OCI-LY1 (cell line): ENCODE measurements at regions not wholly inside any gene's neighbourhood (a gene's known extent, or its start where the extent isn't known, plus 50 kb on each side); places are given as distances from the start of the nearest gene placed in this dataset.

Source experiments
- H2AFZ ChIP-seq: fragments of 200-600 bp; sonication (generic), shearing (Covaris generic); 2 replicates; pipeline ENCODE4 v1.6.0; 2014; ENCODE audit warnings: antibody characterized with exemption, mild to moderate bottlenecking, low read length
- H3F3A ChIP-seq: fragments of 200-600 bp; sonication (generic), shearing (Covaris generic); 2 replicates; pipeline ENCODE4 v1.6.0; 2014; ENCODE audit warnings: mild to moderate bottlenecking, antibody characterized with exemption, low read length, moderate library complexity; ENCODE audit not compliant: insufficient read depth
- H3K27ac ChIP-seq: fragments of 200-600 bp; sonication (generic); 2 replicates; pipeline ENCODE4 v1.5.1; 2014; ENCODE audit warnings: low read length, mixed run types, mild to moderate bottlenecking, low read depth; ENCODE audit not compliant: poor library complexity, severe bottlenecking
- H3K27me3 ChIP-seq: fragments of 200-600 bp; sonication (generic); 2 replicates; pipeline ENCODE4 v1.6.0; 2014; ENCODE audit warnings: antibody characterized with exemption, mild to moderate bottlenecking, low read length, moderate library complexity; ENCODE audit not compliant: insufficient read depth
- H3K36me3 ChIP-seq: fragments of 200-600 bp; sonication (generic); 2 replicates; pipeline ENCODE4 v1.6.1; 2014; ENCODE audit warnings: mild to moderate bottlenecking, antibody characterized with exemption, low read length, moderate library complexity, mixed read lengths; ENCODE audit not compliant: insufficient read depth
- H3K4me1 ChIP-seq: fragments of 200-600 bp; sonication (generic); 2 replicates; pipeline ENCODE4 v1.5.1; 2014; ENCODE audit warnings: mild to moderate bottlenecking, low read length, moderate library complexity; ENCODE audit not compliant: insufficient read depth, severe bottlenecking
- H3K4me2 ChIP-seq: fragments of 200-600 bp; sonication (generic), shearing (Covaris generic); 2 replicates; pipeline ENCODE4 v1.6.1; 2014; ENCODE audit warnings: low read length
- H3K4me3 ChIP-seq: fragments of 200-600 bp; sonication (generic); 2 replicates; pipeline ENCODE4 v1.5.1; 2014; ENCODE audit warnings: low read length, low read depth, mild to moderate bottlenecking, mixed read lengths; ENCODE audit not compliant: poor library complexity, severe bottlenecking
- H3K79me2 ChIP-seq: fragments of 200-600 bp; shearing (Covaris generic); 2 replicates; pipeline ENCODE4 v1.6.1; 2016; ENCODE audit warnings: mixed run types, low read length, mixed read lengths; ENCODE audit not compliant: insufficient read depth
- H3K9ac ChIP-seq: fragments of 200-600 bp; sonication (generic), shearing (Covaris generic); 2 replicates; pipeline ENCODE4 v1.6.1; 2014; ENCODE audit warnings: mild to moderate bottlenecking, low read length, mixed read lengths
- H3K9me2 ChIP-seq: fragments of 200-600 bp; sonication (generic), shearing (Covaris generic); 2 replicates; pipeline ENCODE4 v1.6.1; 2014; ENCODE audit warnings: low read depth, mild to moderate bottlenecking, low read length, mixed read lengths
- H3K9me3 ChIP-seq: fragments of 200-600 bp; shearing (Covaris generic); 2 replicates; pipeline ENCODE4 v1.6.1; 2014; ENCODE audit warnings: low read length, mixed read lengths
- H4K20me1 ChIP-seq: fragments of 200-600 bp; sonication (generic), shearing (Covaris generic); 2 replicates; pipeline ENCODE4 v1.6.0; 2016; ENCODE audit warnings: mild to moderate bottlenecking, low read length; ENCODE audit not compliant: insufficient read depth
- EZH2 ChIP-seq: fragments of 200-600 bp; sonication (generic), shearing (Covaris generic); IDR thresholded peaks from 2 replicates; pipeline ENCODE4 v1.8.0; 2017; ENCODE audit warnings: borderline replicate concordance, mixed run types, mild to moderate bottlenecking, antibody characterized with exemption, low read length, moderate library complexity, mixed read lengths
- TF ChIP-seq, protein P1 (sequence below): fragments of 200-600 bp; sonication (generic), shearing (Covaris generic); IDR thresholded peaks from 2 replicates; pipeline ENCODE4 v1.5.1; 2017; ENCODE audit warnings: mild to moderate bottlenecking, antibody characterized with exemption, low read length, moderate library complexity, mixed read lengths

DNA sequence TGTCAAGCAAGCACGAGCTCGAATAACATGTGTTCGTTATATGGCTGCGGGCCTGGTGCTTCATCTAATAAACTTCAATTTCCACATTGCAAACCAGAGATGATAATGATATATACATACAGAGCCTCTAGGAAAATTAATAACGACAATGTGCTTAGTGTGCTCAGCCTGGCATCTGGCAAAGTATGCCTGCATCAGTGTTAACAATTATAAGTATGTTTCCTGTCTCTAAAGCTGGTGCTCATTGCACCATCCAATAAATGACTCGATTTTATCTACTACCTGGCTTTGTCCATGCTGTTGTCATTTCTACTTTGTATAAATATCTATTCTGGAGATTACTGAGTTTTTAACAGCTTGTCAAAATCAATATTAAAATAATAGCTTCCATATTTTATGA is 1402.6 kb downstream of the MRPL39 start:
- no peaks in the 10 kb centered on the region for H3K36me3 ChIP-seq
- H3K27me3 ChIP-seq, result no peaks in the 10 kb centered on the region
- H3K9me2 ChIP-seq, result no peaks in the 10 kb centered on the region
- TF ChIP-seq, protein P1, sequence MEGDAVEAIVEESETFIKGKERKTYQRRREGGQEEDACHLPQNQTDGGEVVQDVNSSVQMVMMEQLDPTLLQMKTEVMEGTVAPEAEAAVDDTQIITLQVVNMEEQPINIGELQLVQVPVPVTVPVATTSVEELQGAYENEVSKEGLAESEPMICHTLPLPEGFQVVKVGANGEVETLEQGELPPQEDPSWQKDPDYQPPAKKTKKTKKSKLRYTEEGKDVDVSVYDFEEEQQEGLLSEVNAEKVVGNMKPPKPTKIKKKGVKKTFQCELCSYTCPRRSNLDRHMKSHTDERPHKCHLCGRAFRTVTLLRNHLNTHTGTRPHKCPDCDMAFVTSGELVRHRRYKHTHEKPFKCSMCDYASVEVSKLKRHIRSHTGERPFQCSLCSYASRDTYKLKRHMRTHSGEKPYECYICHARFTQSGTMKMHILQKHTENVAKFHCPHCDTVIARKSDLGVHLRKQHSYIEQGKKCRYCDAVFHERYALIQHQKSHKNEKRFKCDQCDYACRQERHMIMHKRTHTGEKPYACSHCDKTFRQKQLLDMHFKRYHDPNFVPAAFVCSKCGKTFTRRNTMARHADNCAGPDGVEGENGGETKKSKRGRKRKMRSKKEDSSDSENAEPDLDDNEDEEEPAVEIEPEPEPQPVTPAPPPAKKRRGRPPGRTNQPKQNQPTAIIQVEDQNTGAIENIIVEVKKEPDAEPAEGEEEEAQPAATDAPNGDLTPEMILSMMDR, result no peak
- no peak for TF ChIP-seq EZH2
- H3K9me3 ChIP-seq, result no peaks in the 10 kb centered on the region
- H3K9ac ChIP-seq, result no peak overlapping the region
- no peaks in the 10 kb centered on the region for H3K79me2 ChIP-seq
- no peak overlapping the region for H3K27ac ChIP-seq
- H2AFZ ChIP-seq, result no peak overlapping the region
- H3F3A ChIP-seq, result no peaks in the 10 kb centered on the region
- H3K4me1 ChIP-seq, result no peaks in the 10 kb centered on the region
- H4K20me1 ChIP-seq, result no peaks in the 10 kb centered on the region
- H3K4me3 ChIP-seq, result no peak overlapping the region
- H3K4me2 ChIP-seq, result no peak overlapping the region

DNA sequence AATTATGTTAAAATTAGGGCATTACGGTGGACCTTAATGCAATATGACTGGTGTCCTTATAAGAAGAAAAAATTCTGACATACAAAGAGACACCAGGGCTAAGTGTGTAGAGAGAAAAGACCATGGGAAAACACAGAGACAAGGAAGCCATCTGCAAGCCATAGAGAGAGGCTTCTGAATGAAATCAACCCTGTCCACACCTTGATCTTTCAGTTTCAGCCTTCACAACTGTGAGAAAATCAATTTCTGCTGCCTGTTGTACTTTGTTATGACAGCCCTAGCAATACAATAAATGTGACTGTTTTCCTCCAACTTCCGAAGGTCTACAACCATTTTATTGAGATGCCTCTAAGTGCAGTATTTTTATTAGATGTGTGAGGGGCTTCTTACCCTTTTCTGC is 1407.2 kb downstream of the MRPL39 start:
- Histone ChIP-seq H3K4me2 (no peak overlapping the region), H3K4me1 (no peaks in the 10 kb centered on the region), H3F3A (no peaks in the 10 kb centered on the region), H3K27ac (no peak overlapping the region), H3K27me3 (no peaks in the 10 kb centered on the region), H3K9me3 (no peaks in the 10 kb centered on the region), H3K9ac (no peak overlapping the region), H3K79me2 (no peaks in the 10 kb centered on the region), H3K4me3 (no peak overlapping the region), H3K9me2 (no peaks in the 10 kb centered on the region), H3K36me3 (no peaks in the 10 kb centered on the region), H4K20me1 (no peaks in the 10 kb centered on the region), H2AFZ (no peak overlapping the region)
- TF ChIP-seq EZH2, result no peak
- TF ChIP-seq, protein P1, result no peak

DNA sequence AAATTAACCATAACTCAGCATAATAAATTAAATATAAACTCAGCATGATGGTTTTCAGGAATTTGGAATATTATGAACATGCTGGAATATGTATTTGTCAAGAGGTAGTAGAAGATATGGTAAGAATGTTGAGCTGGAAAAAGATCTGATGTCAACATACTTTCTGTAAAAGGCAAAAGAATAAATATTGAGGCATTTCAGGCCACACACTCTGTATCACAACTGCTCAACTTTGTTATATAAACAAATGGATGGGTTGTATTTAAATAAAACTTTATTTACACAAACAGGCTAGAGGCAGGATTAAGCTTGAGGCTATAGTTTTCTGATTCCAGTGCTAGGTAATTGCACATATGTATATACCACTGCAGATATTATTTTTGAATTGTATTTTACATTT is 1409.4 kb downstream of the MRPL39 start:
- no peaks in the 10 kb centered on the region for H3K27me3 ChIP-seq
- no peaks in the 10 kb centered on the region for H4K20me1 ChIP-seq
- H3F3A ChIP-seq, result no peaks in the 10 kb centered on the region
- H3K4me1 ChIP-seq, result no peaks in the 10 kb centered on the region
- no peaks in the 10 kb centered on the region for H3K9me3 ChIP-seq
- TF ChIP-seq, protein P1, result no peak
- no peak for TF ChIP-seq EZH2
- H2AFZ ChIP-seq, result no peak overlapping the region
- no peak overlapping the region for H3K9ac ChIP-seq
- H3K4me3 ChIP-seq, result no peak overlapping the region
- H3K36me3 ChIP-seq, result no peaks in the 10 kb centered on the region
- no peaks in the 10 kb centered on the region for H3K79me2 ChIP-seq
- H3K4me2 ChIP-seq, result no peak overlapping the region
- no peaks in the 10 kb centered on the region for H3K9me2 ChIP-seq
- H3K27ac ChIP-seq, result no peak overlapping the region
